ENCODE measurements at regions not wholly inside any gene's neighbourhood (a gene's known extent, or its start where the extent isn't known, plus 50 kb on each side); places are given as distances from the start of the nearest gene placed in this dataset.

DNA sequence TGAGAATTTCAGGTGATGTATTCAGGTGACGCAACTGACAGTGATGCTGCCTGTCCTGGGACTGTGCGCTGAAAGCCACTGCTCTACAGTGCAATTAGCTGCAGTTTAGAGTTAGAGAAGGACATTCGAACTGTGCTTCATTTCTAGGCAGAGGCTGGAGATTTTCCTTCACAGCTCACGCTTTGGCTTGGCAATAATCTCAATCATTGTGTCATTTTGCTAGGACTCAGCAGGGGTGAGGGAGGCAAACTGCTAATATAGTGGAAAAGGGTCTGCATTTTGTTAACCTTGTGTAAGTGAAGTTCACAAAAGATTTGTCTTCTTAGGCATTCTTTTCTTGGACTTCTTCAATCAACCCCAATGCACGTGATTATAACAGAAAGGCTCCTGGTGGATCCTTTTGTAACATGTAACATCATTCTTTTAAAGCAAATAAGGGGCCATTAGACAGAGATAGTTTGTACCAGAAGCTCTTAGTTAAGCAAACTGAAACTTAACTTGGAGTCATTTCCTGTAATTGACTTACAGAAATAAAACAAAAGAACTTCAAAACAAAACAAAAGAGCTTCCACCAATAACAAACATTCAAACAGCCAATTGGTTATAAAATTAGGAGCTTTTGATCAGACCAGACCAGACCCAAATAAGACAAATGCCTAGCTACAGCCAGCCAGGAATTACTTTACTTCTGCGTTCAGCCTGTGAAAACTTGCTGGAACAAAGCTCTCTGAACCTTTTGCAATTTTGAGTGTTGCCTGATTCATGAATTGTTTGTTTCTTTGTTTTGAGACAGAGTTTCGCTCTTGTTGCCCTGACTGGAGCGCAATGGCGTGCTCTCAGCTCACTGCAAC lies 1376.3 kb upstream of the CELF4 start:
- in situ Hi-C loops (cut with MboI; ENCODE audit: low sequenced_read_pairs): no loop called here
- H3K27me3 ChIP-seq (ENCODE audit: low read depth): no peaks in the 10 kb centered on the region
- no peaks in the 10 kb centered on the region for H3K4me1 ChIP-seq
- H3K4me3 ChIP-seq: no peak overlapping the region
- H3K36me3 ChIP-seq (replicated peaks): no peaks in the 10 kb centered on the region
- no peak for DNase-seq (ENCODE audit: low spot score in 2 of 2)
- 0 out of 2 replicates have a peak, but pooled peaks cover 3% of the 10 kb centered on the region for H3K9me3 ChIP-seq

- in situ Hi-C loops (cut with MboI; ENCODE audit: low sequenced_read_pairs): no loop called here
Measured at GRCh38 chr18:38940863-38941531, 1375.4 kb upstream of the CELF4 start.

DNA sequence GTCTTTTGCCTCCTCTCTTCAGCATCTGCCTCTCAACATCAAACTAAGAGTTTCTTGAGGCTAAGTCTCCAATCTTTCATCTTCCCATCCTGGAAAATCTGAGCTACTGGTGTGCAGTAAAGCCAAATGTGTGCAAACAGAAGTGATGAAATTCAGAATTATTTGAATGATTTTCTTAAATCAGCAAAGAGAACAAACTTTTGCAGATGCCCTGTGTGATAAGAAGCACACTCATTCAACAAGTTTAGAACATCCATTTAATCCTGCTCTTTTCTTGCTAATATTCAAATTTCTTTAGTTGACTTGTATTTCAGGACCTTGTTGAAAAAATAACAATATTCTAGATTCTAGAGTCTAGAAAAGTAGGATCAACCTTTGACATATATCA lies 1374.9 kb upstream of the CELF4 start:
- no peaks in the 10 kb centered on the region for H3K4me1 ChIP-seq
- H3K9me3 ChIP-seq: 0 out of 2 replicates have a peak, but pooled peaks cover 3% of the 10 kb centered on the region
- H3K4me3 ChIP-seq: no peak overlapping the region
- DNase-seq (ENCODE audit: low spot score in 2 of 2): no peak
- in situ Hi-C loops (cut with MboI; ENCODE audit: low sequenced_read_pairs): no loop called here
- no peaks in the 10 kb centered on the region for H3K36me3 ChIP-seq (replicated peaks)
- no peaks in the 10 kb centered on the region for H3K27me3 ChIP-seq (ENCODE audit: low read depth)

More at GRCh38 chr18:38940863-38941531, 1375.4 kb upstream of the CELF4 start:
- 0 out of 2 replicates have a peak, but pooled peaks cover 3% of the 10 kb centered on the region for H3K9me3 ChIP-seq
- H3K36me3 ChIP-seq (replicated peaks): no peaks in the 10 kb centered on the region
- H3K4me3 ChIP-seq: no peak overlapping the region
- DNase-seq (ENCODE audit: low spot score in 2 of 2): no peak
- no peaks in the 10 kb centered on the region for H3K27me3 ChIP-seq (ENCODE audit: low read depth)
- H3K4me1 ChIP-seq: no peaks in the 10 kb centered on the region

DNA sequence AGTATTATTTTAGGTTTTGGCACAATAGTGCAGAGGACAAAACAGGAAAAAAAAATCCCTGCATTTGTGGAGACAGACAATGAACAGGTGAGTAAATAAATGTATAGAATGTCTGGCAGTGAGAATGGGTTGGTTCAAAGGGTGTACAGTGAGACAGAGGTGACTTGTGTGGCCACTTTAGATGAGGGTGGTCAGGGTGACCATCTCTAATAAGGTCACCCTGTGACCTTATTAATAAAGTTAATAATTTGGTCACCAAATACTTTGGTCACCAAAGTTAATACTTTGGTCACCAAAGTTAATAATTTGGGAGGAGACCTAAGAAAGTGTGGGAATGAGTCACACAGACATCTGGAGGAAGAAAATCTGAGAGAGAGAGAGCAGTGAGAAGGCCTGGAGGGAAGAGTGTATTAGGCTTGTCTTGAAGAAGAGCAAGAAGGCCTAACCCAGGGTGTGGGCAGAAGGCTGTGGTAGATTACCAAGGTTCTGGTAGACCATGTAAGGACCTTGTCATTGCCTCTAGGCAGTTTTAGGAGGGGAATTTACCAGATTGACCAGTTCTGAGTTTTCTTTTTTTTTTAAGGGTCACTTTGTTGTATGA lies 1368.4 kb upstream of the CELF4 start:
- peaks cover 30% of the 10 kb centered on the region for H3K4me1 ChIP-seq
- H3K4me3 ChIP-seq: no peak overlapping the region
- no peaks in the 10 kb centered on the region for H3K27me3 ChIP-seq (ENCODE audit: low read depth)
- H3K36me3 ChIP-seq (replicated peaks): no peaks in the 10 kb centered on the region
- DNase-seq (ENCODE audit: low spot score in 2 of 2): no peak
- H3K9me3 ChIP-seq: no peaks in the 10 kb centered on the region
- in situ Hi-C loops (cut with MboI; ENCODE audit: low sequenced_read_pairs): no loop called here

- Histone ChIP-seq H3K36me3 (replicated peaks) (no peaks in the 10 kb centered on the region), H3K27me3 (ENCODE audit: low read depth) (no peaks in the 10 kb centered on the region), H3K9me3 (no peaks in the 10 kb centered on the region), H3K4me1 (peaks cover 30% of the 10 kb centered on the region), H3K4me3 (no peak overlapping the region)
- in situ Hi-C loops (cut with MboI; ENCODE audit: low sequenced_read_pairs): no loop called here
- no peak for DNase-seq (ENCODE audit: low spot score in 2 of 2)
Measured at GRCh38 chr18:38933322-38933721, 1367.7 kb upstream of the CELF4 start.

DNA sequence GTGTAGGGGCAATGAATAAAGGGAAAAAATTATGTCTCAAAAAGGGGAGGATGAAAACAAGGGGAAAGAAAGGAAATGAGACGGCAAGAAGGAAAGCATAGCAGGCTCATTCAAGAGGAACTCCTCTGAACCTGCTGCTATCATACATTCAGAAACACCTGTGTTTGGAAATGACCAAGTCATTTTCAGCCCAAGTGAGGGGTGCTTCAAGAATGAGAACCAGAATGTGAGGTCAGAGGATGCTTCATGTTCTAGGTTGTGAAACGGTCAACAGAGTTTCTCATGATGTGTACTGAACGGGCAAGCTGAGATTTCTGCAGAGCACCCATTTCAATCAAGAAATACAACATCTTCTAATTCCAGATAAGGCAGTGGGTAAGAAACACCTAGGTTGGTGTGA lies 1367.2 kb upstream of the CELF4 start:
- Histone ChIP-seq H3K4me3 (no peak overlapping the region), H3K9me3 (no peaks in the 10 kb centered on the region), H3K4me1 (peaks cover 30% of the 10 kb centered on the region), H3K27me3 (ENCODE audit: low read depth) (no peaks in the 10 kb centered on the region), H3K36me3 (replicated peaks) (no peaks in the 10 kb centered on the region)
- no peak for DNase-seq (ENCODE audit: low spot score in 2 of 2)
- in situ Hi-C loops (cut with MboI; ENCODE audit: low sequenced_read_pairs): no loop called here

DNA sequence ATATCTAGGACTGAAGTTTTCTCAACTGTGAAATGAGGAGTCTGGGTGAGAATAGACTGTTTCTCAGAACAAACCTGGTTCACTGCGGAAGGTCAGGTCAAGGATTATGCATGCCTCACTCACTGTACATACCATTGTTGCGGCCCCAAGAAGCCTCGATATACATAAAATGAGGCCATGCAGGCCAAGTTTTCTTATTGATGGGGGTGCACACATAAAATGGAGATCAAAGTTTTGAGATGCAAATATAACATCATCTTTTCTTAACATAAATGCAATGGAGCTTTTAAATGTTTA lies 1366.1 kb upstream of the CELF4 start:
- Histone ChIP-seq H3K36me3 (replicated peaks) (no peaks in the 10 kb centered on the region), H3K4me1 (peaks cover 30% of the 10 kb centered on the region), H3K9me3 (no peaks in the 10 kb centered on the region), H3K4me3 (no peak overlapping the region), H3K27me3 (ENCODE audit: low read depth) (no peaks in the 10 kb centered on the region)
- in situ Hi-C loops (cut with MboI; ENCODE audit: low sequenced_read_pairs): no loop called here
- peak; percentile 60 to 75 for DNase-seq (ENCODE audit: low spot score in 2 of 2)

DNA sequence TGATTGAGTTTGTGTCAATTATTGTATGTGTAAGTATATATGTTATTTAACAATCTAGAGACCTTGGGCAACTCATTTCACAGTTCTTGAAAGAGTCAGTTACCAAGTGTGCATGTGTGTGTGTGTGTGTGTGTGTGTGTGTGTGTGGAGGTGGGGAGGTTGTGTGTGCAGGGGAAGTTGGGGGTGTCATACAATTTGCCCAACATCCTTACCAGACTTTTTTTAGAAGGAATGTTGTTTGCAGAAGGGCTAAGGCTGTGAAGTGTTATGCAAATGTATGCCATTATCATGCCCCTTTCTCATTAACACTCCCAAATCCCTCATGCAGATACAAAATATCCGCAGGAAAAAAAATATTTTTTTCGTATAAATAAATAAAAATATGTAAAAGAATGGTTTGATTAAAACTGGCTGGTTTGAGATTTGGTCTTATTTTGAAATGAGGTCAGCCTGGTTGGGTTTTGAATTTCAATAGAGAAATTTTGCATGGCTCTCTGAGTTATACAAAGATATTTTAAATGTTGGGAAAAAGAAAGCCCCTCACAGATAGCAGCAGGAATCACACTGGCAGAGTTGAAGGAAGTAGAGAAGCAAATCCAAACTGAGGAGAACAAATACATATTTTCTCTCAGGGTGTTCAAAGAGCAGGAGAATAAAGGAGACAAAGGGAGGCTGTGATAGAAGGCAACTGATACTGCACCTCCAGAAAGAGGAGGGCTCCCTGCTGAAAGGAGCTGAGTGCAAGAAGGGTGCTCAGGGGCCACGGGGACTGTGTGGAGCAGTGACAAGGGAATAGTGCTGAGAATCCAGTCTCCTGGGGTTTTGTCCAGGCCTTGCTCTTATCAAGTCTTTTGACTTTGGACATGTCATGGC lies 1365.5 kb upstream of the CELF4 start:
- DNase-seq (ENCODE audit: low spot score in 2 of 2): peak; percentile 58 to 86
- in situ Hi-C loops (cut with MboI; ENCODE audit: low sequenced_read_pairs): no loop called here
- H3K4me3 ChIP-seq: no peak overlapping the region

GRCh38 chr18:38923540-38923939 lies 1357.9 kb upstream of the CELF4 start:
- H3K4me3 ChIP-seq: no peak overlapping the region
- in situ Hi-C loops (cut with MboI; ENCODE audit: low sequenced_read_pairs): no loop called here

More for the DNA sequence above, 1365.5 kb upstream of the CELF4 start:
- H3K27me3 ChIP-seq (ENCODE audit: low read depth): no peaks in the 10 kb centered on the region
- peaks cover 30% of the 10 kb centered on the region for H3K4me1 ChIP-seq
- H3K36me3 ChIP-seq (replicated peaks): no peaks in the 10 kb centered on the region
- no peaks in the 10 kb centered on the region for H3K9me3 ChIP-seq

DNA sequence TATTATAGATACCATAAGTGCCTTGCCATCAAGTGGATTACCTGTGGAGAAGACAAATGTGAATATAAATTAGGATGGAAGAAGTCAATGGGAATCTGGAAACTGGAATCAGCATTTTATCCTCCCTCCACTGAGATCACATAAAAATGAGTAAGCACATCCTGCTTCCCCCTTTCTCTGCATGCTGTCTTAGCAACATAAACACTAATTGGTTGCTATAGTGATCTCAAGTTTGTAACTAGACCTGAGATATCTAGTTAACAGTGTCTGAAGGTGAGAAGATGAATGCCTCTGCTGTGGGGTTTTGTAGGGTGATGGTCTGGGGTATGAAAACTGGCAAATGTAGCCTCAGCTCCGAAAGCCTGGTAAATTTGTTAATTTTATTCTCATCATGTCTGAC lies 1357.5 kb upstream of the CELF4 start:
- Histone ChIP-seq H3K4me1 (peaks cover 8% of the 10 kb centered on the region), H3K9me3 (no peaks in the 10 kb centered on the region), H3K4me3 (no peak overlapping the region), H3K36me3 (replicated peaks) (no peaks in the 10 kb centered on the region), H3K27me3 (ENCODE audit: low read depth) (no peaks in the 10 kb centered on the region)
- no peak for DNase-seq (ENCODE audit: low spot score in 2 of 2)
- in situ Hi-C loops (cut with MboI; ENCODE audit: low sequenced_read_pairs): no loop called here

More at GRCh38 chr18:38923540-38923939, 1357.9 kb upstream of the CELF4 start:
- Histone ChIP-seq H3K9me3 (no peaks in the 10 kb centered on the region), H3K36me3 (replicated peaks) (no peaks in the 10 kb centered on the region), H3K4me1 (peaks cover 8% of the 10 kb centered on the region), H3K27me3 (ENCODE audit: low read depth) (no peaks in the 10 kb centered on the region)
- peak in 1 of 2 experiments; percentile 52 for DNase-seq (ENCODE audit: low spot score in 2 of 2)

DNA sequence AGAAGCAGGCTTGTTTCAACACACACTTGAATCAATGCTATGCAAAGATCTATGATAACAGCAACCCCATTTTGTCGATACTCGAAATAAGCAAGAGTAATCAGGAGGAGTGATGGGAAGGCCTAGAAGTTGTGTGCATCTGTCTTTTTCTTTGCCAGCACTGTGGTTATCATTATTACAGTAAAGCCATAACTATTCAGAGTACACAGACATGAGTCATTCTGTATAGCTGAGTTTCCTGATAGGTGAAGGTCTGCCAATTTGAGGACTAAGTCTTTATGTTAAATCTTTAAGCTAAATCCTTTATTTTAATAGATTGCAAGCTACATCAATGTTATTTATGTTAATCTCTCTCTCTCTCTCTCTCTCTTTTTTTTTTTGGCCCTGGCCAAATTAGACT lies 1344.4 kb upstream of the CELF4 start:
- no peaks in the 10 kb centered on the region for H3K9me3 ChIP-seq
- H3K4me1 ChIP-seq: no peaks in the 10 kb centered on the region
- no peaks in the 10 kb centered on the region for H3K36me3 ChIP-seq (replicated peaks)
- no peak for DNase-seq (ENCODE audit: low spot score in 2 of 2)
- in situ Hi-C loops (cut with MboI; ENCODE audit: low sequenced_read_pairs): no loop called here
- H3K27me3 ChIP-seq (ENCODE audit: low read depth): no peaks in the 10 kb centered on the region
- H3K4me3 ChIP-seq: no peak overlapping the region

DNA sequence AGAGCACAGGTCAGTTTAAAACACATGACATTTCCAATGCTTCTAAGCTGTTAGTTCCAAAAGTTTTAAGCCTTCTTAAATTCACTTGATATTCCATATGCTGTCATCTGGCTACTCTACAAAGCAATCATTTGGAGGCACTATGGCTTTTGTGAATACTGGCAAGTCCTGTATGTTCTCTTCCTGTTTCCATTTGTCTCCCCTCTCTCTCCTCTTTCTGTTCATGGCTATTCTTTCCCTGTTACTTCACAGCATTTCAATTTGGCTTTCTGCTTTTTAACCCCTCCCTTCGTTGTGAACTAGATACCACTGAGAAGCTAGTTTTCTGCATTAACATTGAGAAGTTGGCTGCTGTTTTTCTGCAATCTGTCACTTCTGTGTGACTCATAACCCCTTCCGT lies 1337.2 kb upstream of the CELF4 start:
- Histone ChIP-seq H3K27me3 (ENCODE audit: low read depth) (no peaks in the 10 kb centered on the region), H3K36me3 (replicated peaks) (no peaks in the 10 kb centered on the region), H3K4me1 (peaks cover 10% of the 10 kb centered on the region), H3K9me3 (no peaks in the 10 kb centered on the region), H3K4me3 (no peak overlapping the region)
- DNase-seq (ENCODE audit: low spot score in 2 of 2): no peak
- in situ Hi-C loops (cut with MboI; ENCODE audit: low sequenced_read_pairs): no loop called here

- H3K36me3 ChIP-seq (replicated peaks): no peaks in the 10 kb centered on the region
- in situ Hi-C loops (cut with MboI; ENCODE audit: low sequenced_read_pairs): no loop called here
- H3K27me3 ChIP-seq (ENCODE audit: low read depth): no peaks in the 10 kb centered on the region
- peaks cover 2% of the 10 kb centered on the region; the same call in 1 of the 2 replicates for H3K9me3 ChIP-seq
- no peak for DNase-seq (ENCODE audit: low spot score in 2 of 2)
- H3K4me1 ChIP-seq: peaks cover 14% of the 10 kb centered on the region
- H3K4me3 ChIP-seq: no peak overlapping the region
Measured at GRCh38 chr18:38900445-38900844, 1334.8 kb upstream of the CELF4 start.
